Psoas muscle (tissue), 7 donors: ENCODE measurements at regions not wholly inside any gene's neighbourhood (a gene's known extent, or its start where the extent isn't known, plus 50 kb on each side); places are given as distances from the start of the nearest gene placed in this dataset.

Source experiments
- ATAC-seq, 4 donors: fragments of 200-7000 bp; cut with Tn5 transposase; one replicate each; pipeline ENCODE4 v1.9.1; 2020; ENCODE audit warnings: moderate library complexity in 3 of 4, mild to moderate bottlenecking in 2 of 4
- DNase-seq, 2 donors: peaks; one replicate each; pipeline ENCODE4 v3.0.0-alpha.2; 2020
- H3K27ac ChIP-seq: fragments of 200-600 bp; one replicate; pipeline ENCODE4 v1.8.0; 2022
- H3K27me3 ChIP-seq, 3 donors: fragments of 200-600 bp in 1 of 3; one replicate each; pipeline versions ENCODE4 v1.6.1 to v1.8.0; 2013 to 2022; ENCODE audit warnings: low read length in 2 of 3, mild to moderate bottlenecking in 2 of 3, moderate library complexity in 1 of 3; ENCODE audit not compliant: insufficient read depth in 3 of 3
- H3K36me3 ChIP-seq, 2 donors: fragments of 200-600 bp in 1 of 2; one replicate each; pipeline versions ENCODE4 v1.6.1 to v1.8.0; 2013 to 2022; ENCODE audit warnings: low read depth in 1 of 2, mild to moderate bottlenecking in 1 of 2, moderate library complexity in 1 of 2; ENCODE audit not compliant: insufficient read depth in 1 of 2
- H3K4me1 ChIP-seq: fragments of 200-600 bp; one replicate; pipeline ENCODE4 v1.8.0; 2022
- H3K4me3 ChIP-seq: fragments of 200-600 bp; one replicate; pipeline ENCODE4 v1.8.0; 2022; ENCODE audit warnings: mild to moderate bottlenecking
- H3K9me3 ChIP-seq: fragments of 200-600 bp; one replicate; pipeline ENCODE4 v1.8.0; 2022
- CTCF ChIP-seq: fragments of 200-600 bp; IDR thresholded peaks from one replicate; pipeline ENCODE4 v1.8.0; 2022; ENCODE audit warnings: antibody characterized with exemption
- WGBS, 3 donors: extraction: QIAGEN DNeasy Blood & Tissue Kit; methylation state at CpG; one replicate each; pipeline versions ENCODE4 v1.1.6 to v1.1.7; 2013; 5-methylcytosine and 5-hydroxymethylcytosine counted together
- intact Hi-C, 2 donors: fragments of 100-400 bp; cut with DNase I; formaldehyde crosslinking; loops; one replicate each; pipeline versions ENCODE4 v1.11.0 to v1.14.2; 2022
- donor health status: healthy with polysubstance abuse.
- donor health status: DM: no; HTN: no; CAD: no; lungs with moderate emphysema.
- donor health status: Bipolar disorder and iron deficiency.
- donor health status: healthy.
- donor health status: DM: yes; HTN: yes; CAD: no.
- donor health status: DM: no; HTN: no; CAD: no.
- donor health status: DM: yes; HTN: yes; CAD: no.

- no peak overlapping the region for H3K27ac ChIP-seq
- ATAC-seq: no peak
- no peaks in the 10 kb centered on the region for H3K4me1 ChIP-seq
- H3K27me3 ChIP-seq: no peaks in the 10 kb centered on the region
- 92 to 95% (median 93%) methylated on average over 3 of the region's 3 CpGs for WGBS, 3 donors
- TF ChIP-seq CTCF: no peak
- no peak overlapping the region for H3K4me3 ChIP-seq
- intact Hi-C loops: no loop called here
- H3K36me3 ChIP-seq: no peaks in the 10 kb centered on the region
- DNase-seq: no peak
- no peaks in the 10 kb centered on the region for H3K9me3 ChIP-seq
Measured at GRCh38 chr3:102299125-102299877, 135.5 kb upstream of the ZPLD1 start.

- Histone ChIP-seq H3K27me3 (no peaks in the 10 kb centered on the region), H3K9me3 (no peaks in the 10 kb centered on the region), H3K4me3 (no peak overlapping the region), H3K4me1 (no peaks in the 10 kb centered on the region), H3K36me3 (no peaks in the 10 kb centered on the region), H3K27ac (no peak overlapping the region)
- DNase-seq (no peak), ATAC-seq (no peak)
- intact Hi-C loops: no loop called here
- WGBS, 3 donors: 63 to 68% (median 65%) methylated on average over 4 of the region's 4 CpGs
- TF ChIP-seq CTCF: no peak
Measured at GRCh38 chr3:102301155-102301880, 133.5 kb upstream of the ZPLD1 start.

GRCh38 chr3:102302020-102302419 is 132.8 kb upstream of the ZPLD1 start:
- WGBS, 3 donors: 61 to 74% (median 68%) methylated on average over 2 of the region's 2 CpGs
- no peak for DNase-seq
- H3K4me1 ChIP-seq: no peaks in the 10 kb centered on the region
- intact Hi-C loops: no loop called here
- no peaks in the 10 kb centered on the region for H3K9me3 ChIP-seq
- no peak overlapping the region for H3K4me3 ChIP-seq
- no peaks in the 10 kb centered on the region for H3K27me3 ChIP-seq
- no peak for TF ChIP-seq CTCF
- H3K36me3 ChIP-seq: no peaks in the 10 kb centered on the region
- no peak overlapping the region for H3K27ac ChIP-seq
- no peak for ATAC-seq

- no peak for TF ChIP-seq CTCF
- H3K27me3 ChIP-seq: no peaks in the 10 kb centered on the region
- H3K36me3 ChIP-seq: no peaks in the 10 kb centered on the region
- H3K4me1 ChIP-seq: no peaks in the 10 kb centered on the region
- no peak overlapping the region for H3K4me3 ChIP-seq
- no peak overlapping the region for H3K27ac ChIP-seq
- DNase-seq (no peak), ATAC-seq (no peak)
- H3K9me3 ChIP-seq: no peaks in the 10 kb centered on the region
- 34 to 48% (median 39%) methylated on average over 3 of the region's 3 CpGs for WGBS, 3 donors
- intact Hi-C loops: no loop called here
Measured at GRCh38 chr3:102304550-102304949, 130.3 kb upstream of the ZPLD1 start.
